Activated T-cell treated with anti-CD3 and anti-CD28 coated beads for 48 hours (primary cell): ENCODE measurements at regions not wholly inside any gene's neighbourhood (a gene's known extent, or its start where the extent isn't known, plus 50 kb on each side); places are given as distances from the start of the nearest gene placed in this dataset.
A peak's percentile ranks its signal among the peaks of the same experiment; 100 is the strongest.

Experiments
- DNase-seq: peaks from one replicate; pipeline ENCODE4 v3.0.0-alpha.2; 2020; ENCODE audit warnings: low read depth

DNA sequence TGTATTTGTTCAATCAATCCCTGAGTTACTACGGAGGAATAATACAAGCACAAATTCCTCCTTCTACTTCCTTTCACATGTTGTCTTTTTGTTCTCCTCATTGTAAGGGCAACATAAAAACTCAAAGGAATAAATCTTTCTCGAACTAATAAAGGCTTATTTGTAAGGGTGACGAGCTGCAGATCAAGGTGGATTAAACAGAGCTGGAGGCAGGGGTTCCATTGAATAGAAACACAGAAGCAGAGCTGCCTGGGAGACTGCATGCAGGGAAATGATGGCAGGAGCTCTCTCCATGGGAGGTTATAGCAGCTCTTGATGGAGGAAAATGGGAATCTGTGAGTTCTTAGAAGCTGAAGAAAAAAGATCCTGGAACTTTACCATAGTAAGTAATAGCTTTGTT is 160.2 kb downstream of the CYYR1 start:
- DNase-seq, result no peak

GRCh38 chr21:26409735-26410134 is 163.4 kb downstream of the CYYR1 start:
- DNase-seq, result no peak

DNA sequence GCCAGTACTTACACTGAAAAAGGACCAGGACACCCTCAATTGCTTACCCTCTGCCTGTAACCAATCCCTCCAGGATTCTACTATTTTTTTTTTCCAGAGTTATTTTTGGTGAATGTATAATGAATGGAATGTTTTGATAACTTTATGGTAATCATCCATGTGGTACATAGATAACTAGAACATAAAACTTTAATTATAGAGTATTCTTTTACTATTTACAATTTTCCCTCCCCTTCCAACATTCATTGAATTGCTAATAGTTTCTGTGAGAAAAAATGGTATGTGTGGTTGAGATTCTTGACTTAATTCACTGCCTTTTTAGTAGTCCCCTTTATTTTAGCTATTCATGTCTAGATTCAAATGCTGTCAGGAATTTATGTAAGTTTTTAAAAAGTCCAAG is 164.6 kb downstream of the CYYR1 start:
- DNase-seq, result no peak

GRCh38 chr21:26406526-26406925 is 166.6 kb downstream of the CYYR1 start:
- no peak for DNase-seq

DNA sequence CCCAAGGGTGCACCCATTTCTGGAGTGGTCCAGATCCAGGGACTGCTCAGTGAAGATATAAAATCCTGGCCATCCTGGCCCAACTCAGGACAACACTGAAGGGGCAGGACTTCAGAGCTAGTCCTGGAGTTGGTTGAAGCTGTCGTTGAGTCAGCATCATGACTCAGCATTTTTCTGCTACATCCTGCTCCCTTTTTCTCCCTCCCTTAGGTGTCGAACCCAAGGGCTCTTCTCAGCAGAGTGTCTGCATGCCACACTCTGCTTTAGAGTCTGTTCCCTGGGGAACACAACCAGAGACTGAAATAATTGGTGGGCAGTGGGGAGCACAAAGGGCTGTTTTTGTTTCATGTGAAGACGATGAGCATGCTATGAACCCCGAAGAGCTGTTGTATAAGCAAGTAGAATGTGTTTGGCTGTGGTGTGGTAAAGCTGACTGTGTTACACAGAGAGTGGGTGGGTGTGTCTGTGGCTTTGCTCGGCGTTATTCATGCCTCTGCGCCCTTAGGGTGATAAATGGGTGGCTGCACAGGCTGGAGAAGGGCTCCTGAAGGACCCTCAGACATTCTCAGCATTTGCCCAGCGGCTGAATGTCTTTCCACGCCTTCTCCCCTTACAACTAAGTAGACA is 167.2 kb downstream of the CYYR1 start:
- peak; percentile 4 for DNase-seq

DNA sequence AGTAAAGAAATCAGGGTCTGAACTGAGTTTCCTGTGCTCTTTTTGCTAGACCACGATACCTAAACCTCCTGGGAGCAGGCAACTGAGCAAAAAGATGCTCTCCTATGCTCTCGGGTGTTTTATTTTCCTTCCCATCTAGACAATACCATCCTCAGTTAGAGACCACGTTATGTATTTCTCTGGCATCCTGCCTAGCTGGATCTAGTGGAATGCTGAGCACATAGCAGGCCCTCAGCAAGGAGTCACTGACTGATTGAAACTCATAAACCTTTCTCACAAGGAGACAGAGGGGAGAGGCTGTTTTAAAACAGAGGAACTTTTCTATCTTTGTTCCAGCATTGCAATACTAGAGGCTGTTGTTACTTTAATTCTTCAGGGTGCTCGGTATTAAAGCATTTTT is 168.0 kb downstream of the CYYR1 start:
- DNase-seq, result no peak

- DNase-seq, result no peak
These were observed 168.8 kb downstream of the CYYR1 start for GRCh38 chr21:26404288-26404687.

- no peak for DNase-seq
These were observed 169.8 kb downstream of the CYYR1 start for GRCh38 chr21:26403321-26403720.

DNA sequence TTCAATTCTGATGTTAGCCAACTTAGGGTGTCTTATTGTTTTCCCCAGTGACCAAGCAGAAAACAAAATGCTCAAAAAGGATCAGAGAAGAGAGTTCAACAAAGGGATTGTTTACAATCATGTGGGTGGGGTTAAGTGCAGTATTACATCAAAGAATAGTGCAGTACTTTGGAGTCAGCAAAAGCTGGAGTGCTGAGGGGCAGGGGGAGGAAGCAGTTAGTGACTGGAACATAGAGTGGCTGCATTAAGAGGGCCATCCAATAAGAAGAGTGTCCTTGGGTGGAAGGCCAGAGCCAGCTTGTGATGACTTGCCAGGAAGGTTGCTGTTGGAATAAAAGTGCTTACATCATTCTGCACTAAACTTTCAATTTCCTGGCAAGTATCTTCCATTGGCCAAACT is 175.5 kb downstream of the CYYR1 start:
- no peak for DNase-seq

- no peak for DNase-seq
These were observed 178.7 kb downstream of the CYYR1 start for GRCh38 chr21:26394341-26394740.

GRCh38 chr21:26391166-26391565 is 181.9 kb downstream of the CYYR1 start:
- no peak for DNase-seq

DNA sequence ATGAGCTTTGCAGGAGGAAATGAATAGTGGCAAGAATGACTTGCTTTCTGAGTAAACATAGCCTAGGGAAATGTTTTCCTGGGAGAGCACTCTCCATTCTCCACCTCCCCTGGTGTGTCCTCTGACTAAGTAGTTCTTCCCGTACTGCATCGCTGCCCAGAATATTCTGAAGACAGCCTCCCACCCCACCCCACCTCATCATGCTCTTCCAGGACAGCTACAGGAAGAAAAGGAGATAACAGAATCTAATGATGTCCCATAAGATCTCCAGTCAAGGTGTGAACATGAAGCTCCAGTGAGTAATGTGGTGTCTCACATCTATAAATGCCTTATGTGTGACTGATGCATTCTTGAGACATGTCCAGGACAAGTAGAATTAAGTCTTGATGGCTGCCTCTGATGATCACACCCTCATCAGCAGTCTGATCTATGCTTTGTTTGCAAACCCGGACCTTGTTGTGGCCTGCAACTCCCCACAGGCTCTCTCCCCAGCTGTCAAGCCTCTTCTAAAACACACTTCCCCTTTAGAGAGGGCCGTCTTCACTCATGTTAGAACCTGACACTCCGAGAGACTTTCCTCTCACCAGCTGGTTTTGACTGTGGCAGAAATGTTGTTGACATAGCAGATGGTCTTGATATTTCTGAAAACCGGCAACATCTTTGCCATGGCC is 183.0 kb downstream of the CYYR1 start:
- DNase-seq, result no peak

DNA sequence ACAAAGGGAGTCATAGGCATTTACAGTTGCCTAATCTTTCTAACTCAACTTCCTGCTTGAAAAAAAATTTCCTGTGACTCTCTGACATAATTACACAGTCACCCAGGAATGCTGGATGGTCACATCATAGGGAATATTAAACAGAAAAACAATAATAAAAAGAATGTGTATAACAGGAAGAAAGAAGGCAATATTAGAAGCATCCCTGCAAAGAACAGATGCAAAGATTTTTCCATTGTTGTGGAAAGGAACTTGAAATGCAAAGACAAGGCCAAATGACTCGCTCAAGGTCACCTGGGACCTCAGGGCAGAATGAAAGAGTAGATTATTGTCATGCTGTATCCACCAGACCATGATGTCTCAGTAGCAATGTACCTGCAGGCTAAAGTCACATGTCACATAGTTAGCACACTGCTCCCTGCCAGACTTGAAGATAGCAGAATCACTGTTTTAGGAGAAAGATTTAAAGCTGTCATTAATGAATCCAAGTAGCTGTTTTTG is 184.3 kb downstream of the CYYR1 start:
- DNase-seq, result no peak

- no peak for DNase-seq
These were observed 187.4 kb downstream of the CYYR1 start for GRCh38 chr21:26385721-26386120.

GRCh38 chr21:26379561-26379960 is 193.5 kb downstream of the CYYR1 start:
- no peak for DNase-seq

GRCh38 chr21:26377111-26377694 is 195.9 kb downstream of the CYYR1 start:
- no peak for DNase-seq

DNA sequence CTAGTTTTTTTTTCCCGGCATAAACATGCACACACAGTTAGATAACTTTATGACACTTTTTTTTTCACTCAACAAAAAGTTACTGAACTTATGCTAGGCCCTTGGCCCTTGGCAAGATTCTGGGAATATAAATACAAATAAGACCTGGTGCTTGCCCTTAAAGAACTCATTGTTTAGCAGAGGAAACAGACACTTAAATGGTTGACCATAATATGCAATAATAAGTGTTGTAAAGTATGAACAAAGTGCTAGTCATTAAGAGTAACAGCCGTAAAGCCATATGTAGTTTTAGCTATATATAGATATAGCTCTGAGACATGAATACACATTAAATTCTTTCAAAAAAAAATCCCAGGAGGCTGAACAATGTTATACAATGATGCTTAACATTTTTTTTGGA is 198.3 kb downstream of the CYYR1 start:
- DNase-seq, result no peak

GRCh38 chr21:26368591-26369320 is 198.2 kb upstream of the APP start:
- DNase-seq, result no peak

- no peak for DNase-seq
These were observed 196.2 kb upstream of the APP start for GRCh38 chr21:26366781-26367180.

- no peak for DNase-seq
These were observed 195.3 kb upstream of the APP start for GRCh38 chr21:26365849-26366248.

DNA sequence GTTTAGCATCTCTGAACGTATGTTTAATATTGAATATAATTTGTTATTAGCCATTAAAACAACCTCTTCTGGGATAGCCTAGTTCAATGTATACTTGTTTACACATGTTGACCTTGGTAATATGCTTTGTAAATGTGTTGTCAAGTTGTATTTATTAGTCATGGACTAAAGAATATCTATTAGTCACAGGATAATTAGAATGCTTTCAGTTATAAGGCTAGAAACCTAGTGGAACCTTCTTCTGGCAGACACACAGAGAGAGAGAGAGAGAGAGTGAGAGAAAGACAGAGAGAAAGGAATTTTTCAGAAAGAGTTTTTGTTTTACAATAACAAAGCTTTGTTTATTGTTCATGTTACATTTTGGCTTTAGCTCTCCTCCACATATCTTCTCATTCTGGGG is 181.1 kb upstream of the APP start:
- DNase-seq, result no peak

- DNase-seq, result no peak
These were observed 162.3 kb upstream of the APP start for GRCh38 chr21:26332867-26333266.
